IgD-negative memory B cell (primary cell): ENCODE measurements at regions not wholly inside any gene's neighbourhood (a gene's known extent, or its start where the extent isn't known, plus 50 kb on each side); places are given as distances from the start of the nearest gene placed in this dataset.
"Not testable (repeated sequence)": the region's sequence is repeated elsewhere in the genome, so short reads cannot be mapped to it uniquely, and the experiment has no call there.

Experiments used
- H3K27ac Mint-ChIP-seq, 3 donors: one replicate each; pipeline ENCODE4 v1.8.0; 2020 to 2022; ENCODE audit warnings: mild to moderate bottlenecking in 3 of 3, mixed read lengths in 3 of 3, moderate library complexity in 1 of 3
- H3K27me3 Mint-ChIP-seq: one replicate; pipeline ENCODE4 v1.8.0; 2021; ENCODE audit warnings: mixed read lengths
- H3K36me3 Mint-ChIP-seq: one replicate; pipeline ENCODE4 v1.8.0; 2020; ENCODE audit warnings: mild to moderate bottlenecking, mixed read lengths
- H3K4me1 Mint-ChIP-seq, 3 donors: one replicate each; pipeline ENCODE4 v1.8.0; 2020 to 2022; ENCODE audit warnings: mixed read lengths in 3 of 3, mild to moderate bottlenecking in 1 of 3
- H3K4me3 Mint-ChIP-seq, 4 donors: one replicate each; pipeline ENCODE4 v1.8.0; 2020 to 2022; ENCODE audit warnings: mild to moderate bottlenecking in 4 of 4, mixed read lengths in 4 of 4, moderate library complexity in 3 of 4
- H3K9me3 Mint-ChIP-seq, 3 donors: one replicate each; pipeline ENCODE4 v1.8.0; 2020 to 2021; ENCODE audit warnings: mixed read lengths in 3 of 3, mild to moderate bottlenecking in 1 of 3

DNA sequence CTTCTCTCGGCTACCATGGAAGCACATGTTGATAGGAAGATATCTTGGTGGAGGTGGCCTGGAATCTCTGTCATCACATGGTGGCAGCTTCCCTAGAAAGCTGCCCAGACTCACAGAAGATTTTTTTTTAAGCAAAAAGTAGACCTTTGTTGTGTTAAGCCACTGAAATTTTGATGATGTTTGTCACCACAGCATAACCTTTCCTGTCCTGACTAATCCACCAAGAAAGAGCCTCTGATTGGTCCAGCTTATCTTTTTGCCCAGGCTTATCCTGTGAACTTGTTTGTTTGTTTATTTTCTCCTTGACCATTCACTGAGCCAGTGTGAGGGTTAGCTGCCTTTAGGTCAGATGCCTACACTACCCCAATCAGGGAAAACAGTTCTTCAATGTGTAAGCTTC, 96.5 kb upstream of the LHX1 start:
- Mint-ChIP-seq H3K27ac (no peak overlapping the region), H3K4me1 (peaks cover 0 to 3% (median 0%) of the 10 kb centered on the region in 3 donors), H3K4me3 (no peak overlapping the region), H3K9me3 (peaks cover 2 to 11% (median 6%) of the 10 kb centered on the region in 3 donors), H3K36me3 (no peaks in the 10 kb centered on the region), H3K27me3 (peaks cover 12% of the 10 kb centered on the region)

DNA sequence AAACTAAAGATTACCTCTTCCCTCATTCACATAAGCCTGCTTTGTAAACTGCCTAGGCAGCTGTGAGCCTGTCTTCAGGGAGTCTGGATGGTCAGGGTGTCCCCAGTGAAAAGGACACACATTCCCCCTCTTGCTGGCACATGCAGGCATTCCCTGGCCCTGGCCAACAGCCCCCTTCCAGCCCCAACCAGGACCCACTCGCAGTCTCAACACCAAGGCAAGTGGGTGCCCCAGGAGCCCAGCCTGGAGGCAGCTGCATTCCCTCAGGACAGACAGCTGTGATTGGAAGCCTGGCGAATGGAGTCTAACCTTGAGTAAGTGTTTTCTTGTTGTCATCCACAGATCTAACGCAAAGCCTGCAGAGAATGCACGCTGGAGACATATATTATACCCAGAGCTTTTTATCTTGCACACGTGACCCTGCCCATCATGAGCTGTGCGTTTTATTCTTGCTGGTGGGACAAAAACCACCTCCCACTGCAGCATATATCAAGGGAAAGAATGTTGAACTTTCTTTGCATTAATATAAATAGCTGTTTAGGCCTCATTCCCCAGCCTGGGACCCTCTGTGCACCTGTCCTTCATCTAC, 95.0 kb upstream of the LHX1 start:
- H3K4me1 Mint-ChIP-seq = peaks cover 0 to 3% (median 0%) of the 10 kb centered on the region in 3 donors
- no peaks in the 10 kb centered on the region for H3K36me3 Mint-ChIP-seq
- peaks cover 17% of the 10 kb centered on the region for H3K27me3 Mint-ChIP-seq
- H3K9me3 Mint-ChIP-seq = peaks cover 2 to 11% (median 6%) of the 10 kb centered on the region in 3 donors
- no peak overlapping the region for H3K4me3 Mint-ChIP-seq
- H3K27ac Mint-ChIP-seq = no peak overlapping the region

DNA sequence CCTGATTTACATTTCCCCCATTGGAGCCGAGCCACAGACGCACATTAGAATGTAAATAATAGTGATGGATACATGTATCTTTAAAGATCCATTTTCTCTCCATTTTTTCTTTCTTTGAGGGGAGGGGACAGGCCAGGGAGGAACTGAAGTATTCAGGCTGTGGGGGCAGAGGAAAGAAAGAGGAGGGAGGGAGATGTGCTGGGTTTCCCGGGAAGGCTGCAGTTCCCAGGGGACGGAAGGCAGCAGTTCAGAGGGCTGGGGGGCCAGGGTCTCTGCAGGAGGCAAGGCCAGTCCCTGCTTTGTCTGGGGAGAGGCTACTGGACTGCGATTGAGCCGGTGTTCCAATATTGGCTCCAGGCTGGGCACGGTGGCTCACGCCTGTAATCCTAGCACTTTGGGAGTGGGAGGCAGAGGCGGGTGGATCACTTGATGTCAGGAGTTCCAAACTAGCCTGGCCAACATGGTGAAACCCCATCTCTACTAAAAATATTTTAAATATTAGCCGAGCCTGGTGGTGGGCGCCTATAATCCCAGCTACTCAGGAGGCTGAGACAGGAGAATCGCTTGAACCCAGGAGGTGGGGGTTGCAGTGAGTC, 94.2 kb upstream of the LHX1 start:
- no peaks in the 10 kb centered on the region for H3K36me3 Mint-ChIP-seq
- H3K9me3 Mint-ChIP-seq = peaks cover 2 to 11% (median 6%) of the 10 kb centered on the region in 3 donors
- H3K27me3 Mint-ChIP-seq = peaks cover 15% of the 10 kb centered on the region
- peaks cover 0 to 3% (median 0%) of the 10 kb centered on the region in 3 donors for H3K4me1 Mint-ChIP-seq
- H3K4me3 Mint-ChIP-seq = no peak overlapping the region
- no peak overlapping the region for H3K27ac Mint-ChIP-seq

DNA sequence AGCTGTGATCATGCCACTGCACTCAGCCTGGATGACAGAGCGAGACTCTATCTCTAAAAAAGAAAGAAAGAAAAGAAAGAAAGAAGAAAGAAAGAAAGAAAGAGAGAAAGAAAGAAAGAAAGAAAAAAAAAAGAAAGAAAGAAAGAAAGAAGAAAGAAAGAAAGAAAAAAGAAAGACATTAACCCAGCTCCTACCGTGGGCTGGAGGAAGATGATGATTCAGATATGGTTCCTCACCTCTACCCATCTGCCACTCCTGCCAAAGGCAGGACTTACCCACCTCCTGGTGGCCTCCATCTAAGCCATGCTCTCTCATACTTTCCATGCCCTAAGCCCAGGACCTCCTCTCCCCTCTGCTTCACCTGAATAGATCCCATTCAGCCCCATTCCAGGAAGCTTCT, 93.3 kb upstream of the LHX1 start:
- H3K4me1 Mint-ChIP-seq = peaks cover 0 to 3% (median 0%) of the 10 kb centered on the region in 3 donors

DNA sequence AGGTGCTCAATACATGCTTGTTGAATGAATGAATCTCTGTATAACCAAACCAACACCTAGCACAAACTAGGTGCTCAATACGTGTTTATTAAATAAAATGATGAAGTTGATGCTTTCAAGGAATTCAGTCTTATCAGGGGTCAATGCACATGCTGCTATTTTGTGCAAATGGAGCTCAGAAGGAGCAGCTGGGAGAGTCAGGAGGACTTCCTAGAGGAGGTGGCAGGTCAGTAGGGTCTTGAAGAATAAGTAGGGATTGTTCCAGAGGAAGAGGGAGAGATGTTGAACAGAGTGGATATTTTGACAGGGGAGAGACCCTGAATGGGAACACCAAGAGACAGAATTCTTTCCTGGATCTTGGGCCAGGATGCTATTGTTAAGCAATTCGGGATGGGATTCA, 92.7 kb upstream of the LHX1 start:
- no peaks in the 10 kb centered on the region for H3K36me3 Mint-ChIP-seq
- peaks cover 2 to 8% (median 6%) of the 10 kb centered on the region in 3 donors for H3K9me3 Mint-ChIP-seq
- H3K4me3 Mint-ChIP-seq = no peak overlapping the region
- peaks cover 0 to 3% (median 0%) of the 10 kb centered on the region in 3 donors for H3K4me1 Mint-ChIP-seq
- H3K27ac Mint-ChIP-seq = no peak overlapping the region
- H3K27me3 Mint-ChIP-seq = peaks cover 15% of the 10 kb centered on the region

More for the DNA sequence above, 93.3 kb upstream of the LHX1 start:
- H3K27ac Mint-ChIP-seq = no peak overlapping the region
- H3K9me3 Mint-ChIP-seq = peaks cover 2 to 11% (median 6%) of the 10 kb centered on the region in 3 donors
- peaks cover 15% of the 10 kb centered on the region for H3K27me3 Mint-ChIP-seq
- no peak overlapping the region for H3K4me3 Mint-ChIP-seq
- no peaks in the 10 kb centered on the region for H3K36me3 Mint-ChIP-seq

DNA sequence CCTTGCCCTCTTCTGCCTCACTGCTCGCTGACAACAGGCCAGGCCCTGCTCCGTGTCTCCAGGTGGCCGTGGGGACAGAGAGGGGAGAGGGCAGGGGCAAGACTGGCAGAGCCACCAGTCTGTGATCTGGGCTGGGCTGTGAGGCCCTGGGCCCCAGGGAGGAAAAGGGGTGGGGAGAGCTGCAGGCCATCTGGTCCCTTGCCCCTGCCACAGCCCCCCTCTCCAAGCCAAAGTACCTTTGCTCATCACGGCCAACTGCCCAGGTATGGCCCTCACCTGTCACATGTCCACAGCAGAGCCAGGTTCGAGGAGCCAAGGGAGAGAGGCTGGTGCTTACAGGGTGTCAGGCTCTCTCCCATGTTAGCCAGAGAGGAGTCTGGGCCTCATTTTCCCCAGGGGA, 91.4 kb upstream of the LHX1 start:
- peaks cover 2 to 5% (median 4%) of the 10 kb centered on the region in 3 donors for H3K9me3 Mint-ChIP-seq
- H3K36me3 Mint-ChIP-seq = no peaks in the 10 kb centered on the region
- H3K27ac Mint-ChIP-seq = no peak overlapping the region
- peaks cover 0 to 3% (median 0%) of the 10 kb centered on the region in 3 donors for H3K4me1 Mint-ChIP-seq
- no peak overlapping the region for H3K4me3 Mint-ChIP-seq
- H3K27me3 Mint-ChIP-seq = peaks cover 15% of the 10 kb centered on the region

DNA sequence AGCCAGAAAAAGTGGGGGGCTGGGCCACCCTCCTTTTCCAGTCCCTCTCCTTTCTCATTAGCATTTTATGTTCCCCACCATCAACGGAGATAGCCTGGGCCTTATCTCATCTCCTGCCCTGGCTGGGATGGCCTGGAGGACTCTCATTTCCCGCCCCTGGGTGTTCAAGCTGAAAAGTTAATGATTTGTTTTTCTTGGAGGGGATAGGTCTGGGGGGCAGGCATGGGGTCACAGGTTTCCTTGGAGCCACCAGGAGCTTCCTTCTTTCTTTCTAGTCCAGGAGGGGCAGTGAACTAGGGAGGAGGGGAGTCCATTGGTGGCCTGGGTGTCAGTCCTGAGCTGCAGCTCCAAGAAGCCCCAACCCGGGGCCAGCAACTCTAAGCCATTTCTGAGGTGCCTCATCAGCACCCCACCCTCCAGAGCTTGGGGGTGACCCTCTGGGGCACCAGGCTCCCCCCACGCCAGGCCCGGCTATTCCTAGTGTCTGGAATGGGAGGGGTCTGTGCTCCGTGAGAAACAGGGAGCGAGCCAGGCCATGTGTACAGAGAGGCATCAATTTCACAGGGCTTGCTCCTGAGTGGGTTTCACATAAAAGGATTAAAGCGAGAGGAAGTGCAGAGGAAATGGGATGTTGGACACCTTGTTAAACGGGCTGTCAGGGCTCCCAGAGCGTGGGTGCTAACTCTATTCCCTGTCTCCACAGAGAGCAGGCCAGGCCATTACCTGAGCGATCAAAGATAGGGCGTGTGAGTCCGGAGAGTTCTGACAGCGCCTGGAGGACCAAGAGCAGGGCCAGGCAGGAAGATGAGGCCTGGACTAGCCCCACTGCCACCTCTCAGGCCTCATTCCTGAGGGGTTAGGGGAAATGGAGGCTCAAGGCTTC, 90.6 kb upstream of the LHX1 start:
- no peaks in the 10 kb centered on the region for H3K36me3 Mint-ChIP-seq
- peak overlapping the region in 1 of 3 donors; percentile 71 for H3K27ac Mint-ChIP-seq
- H3K27me3 Mint-ChIP-seq = peaks cover 10% of the 10 kb centered on the region
- H3K4me1 Mint-ChIP-seq = peaks cover 0 to 3% (median 0%) of the 10 kb centered on the region in 3 donors
- H3K4me3 Mint-ChIP-seq = no peak overlapping the region
- H3K9me3 Mint-ChIP-seq = peaks cover 0 to 2% (median 0%) of the 10 kb centered on the region in 3 donors

DNA sequence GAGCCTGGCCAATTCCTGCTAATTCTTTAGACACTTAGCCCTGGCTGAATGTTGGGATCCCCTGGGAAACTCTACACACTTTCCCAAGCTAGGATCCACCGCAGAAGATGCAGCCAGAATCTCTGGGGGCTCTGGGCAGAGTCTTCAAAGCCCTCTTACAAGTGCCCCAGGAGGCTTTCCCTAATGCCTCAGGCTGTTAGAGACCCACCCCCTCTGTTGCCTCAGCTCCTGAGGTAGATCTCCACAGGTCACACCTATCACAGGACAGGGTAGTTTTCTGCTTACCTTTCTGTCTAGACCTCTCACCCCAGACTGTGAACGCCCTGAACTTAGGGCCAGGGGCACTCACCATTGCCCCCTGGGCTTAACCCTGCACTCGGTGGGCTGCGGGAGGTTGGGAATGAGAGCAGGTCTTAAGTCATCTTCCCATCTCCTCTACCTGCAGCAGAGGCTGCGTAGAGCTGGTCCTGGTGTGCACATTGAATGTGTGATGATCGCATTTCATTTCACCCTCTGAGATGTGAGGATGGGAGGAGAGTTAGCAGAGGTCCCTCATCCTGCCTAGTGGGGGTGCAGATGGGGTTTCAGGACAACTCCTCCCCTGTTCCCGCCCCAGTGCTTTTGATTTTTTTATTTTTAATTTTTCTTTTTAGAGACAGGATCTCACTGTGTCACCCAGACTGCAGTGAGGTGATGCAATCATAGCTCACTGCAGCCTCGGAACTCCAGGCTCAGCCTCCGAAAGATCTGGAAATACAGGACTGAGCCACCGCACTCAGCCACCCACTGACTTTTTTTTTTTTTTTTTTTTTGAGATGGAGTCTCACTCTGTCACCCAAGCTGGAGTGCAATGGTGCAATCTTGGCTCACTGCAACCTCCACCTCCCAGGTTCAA, 89.0 kb upstream of the LHX1 start:
- no peaks in the 10 kb centered on the region for H3K36me3 Mint-ChIP-seq

DNA sequence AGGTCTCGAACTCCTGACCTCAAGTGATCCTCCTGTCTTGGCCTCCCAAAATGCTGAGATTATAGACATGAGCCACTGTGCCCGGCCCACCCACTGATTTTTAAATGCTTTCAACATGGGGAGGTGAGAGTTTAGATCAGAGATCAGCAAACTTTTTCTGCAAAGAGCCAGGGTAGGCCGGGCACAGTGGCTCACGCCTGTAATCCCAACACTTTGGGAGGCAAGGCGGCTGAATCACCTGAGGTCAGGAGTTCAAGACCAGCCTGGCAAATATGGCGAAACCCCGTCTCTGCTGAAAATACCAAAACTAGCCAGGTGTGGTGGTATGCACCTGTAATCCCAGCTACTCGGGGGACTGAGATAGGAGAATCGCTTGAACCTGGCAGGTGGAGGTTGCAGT, 88.3 kb upstream of the LHX1 start:
- H3K27ac Mint-ChIP-seq, H3K9me3 Mint-ChIP-seq, H3K4me3 Mint-ChIP-seq, H3K4me1 Mint-ChIP-seq, H3K27me3 Mint-ChIP-seq, H3K36me3 Mint-ChIP-seq: not testable (repeated sequence)

More for the DNA sequence above, 89.0 kb upstream of the LHX1 start:
- Mint-ChIP-seq H3K9me3 (no peaks in the 10 kb centered on the region), H3K4me1 (peaks cover 0 to 3% (median 0%) of the 10 kb centered on the region in 3 donors), H3K27me3 (peaks cover 10% of the 10 kb centered on the region), H3K4me3 (no peak overlapping the region), H3K27ac (no peak overlapping the region)

DNA sequence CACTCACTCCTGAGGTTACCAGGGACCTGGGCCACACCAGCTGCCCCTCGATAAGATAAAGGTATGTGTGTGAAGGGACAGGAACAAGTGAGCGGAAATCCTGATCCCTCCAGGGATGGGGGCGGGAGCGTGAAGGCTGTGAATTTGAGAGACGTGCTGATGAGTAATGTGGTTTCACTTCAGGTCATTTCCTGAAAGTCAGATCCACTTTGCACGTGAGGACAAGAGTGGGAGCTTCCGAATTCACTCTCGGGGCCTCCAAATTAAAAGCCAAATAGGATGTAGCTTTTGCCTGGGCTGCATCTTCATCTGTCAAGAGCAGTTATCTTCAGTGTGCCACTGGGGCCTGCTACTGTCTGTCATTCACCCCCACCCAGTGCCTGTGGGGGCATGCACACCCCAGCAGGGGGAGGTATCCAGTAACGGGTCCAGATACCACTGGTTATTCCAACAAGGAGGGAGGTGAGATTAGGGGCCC, 87.4 kb upstream of the LHX1 start:
- Mint-ChIP-seq H3K4me3 (no peak overlapping the region), H3K27ac (no peak overlapping the region), H3K4me1 (no peaks in the 10 kb centered on the region), H3K9me3 (no peaks in the 10 kb centered on the region), H3K27me3 (peaks cover 7% of the 10 kb centered on the region), H3K36me3 (no peaks in the 10 kb centered on the region)

DNA sequence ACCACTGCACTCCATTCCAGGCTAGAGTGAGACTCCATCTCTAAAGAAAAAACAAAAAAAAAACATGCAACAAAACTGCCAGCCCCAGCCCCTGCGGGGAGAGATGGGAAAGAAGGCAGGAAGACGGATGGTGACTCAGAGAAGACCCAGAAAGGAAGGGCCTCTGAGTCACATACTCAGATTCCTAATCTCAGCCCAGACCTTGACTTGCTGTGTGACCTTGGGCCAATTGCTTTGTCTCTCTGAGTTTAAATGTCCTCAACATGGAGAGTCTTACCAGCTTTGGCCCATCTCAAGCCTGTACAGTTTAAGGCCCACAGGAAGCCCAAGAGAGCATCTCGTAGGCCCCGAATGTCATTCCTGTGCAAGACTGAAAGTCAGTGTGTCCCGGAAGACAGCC, 86.5 kb upstream of the LHX1 start:
- no peaks in the 10 kb centered on the region for H3K36me3 Mint-ChIP-seq
- no peaks in the 10 kb centered on the region for H3K9me3 Mint-ChIP-seq
- H3K27me3 Mint-ChIP-seq = peaks cover 5% of the 10 kb centered on the region
- no peak overlapping the region for H3K4me3 Mint-ChIP-seq
- H3K4me1 Mint-ChIP-seq = no peaks in the 10 kb centered on the region
- no peak overlapping the region for H3K27ac Mint-ChIP-seq

DNA sequence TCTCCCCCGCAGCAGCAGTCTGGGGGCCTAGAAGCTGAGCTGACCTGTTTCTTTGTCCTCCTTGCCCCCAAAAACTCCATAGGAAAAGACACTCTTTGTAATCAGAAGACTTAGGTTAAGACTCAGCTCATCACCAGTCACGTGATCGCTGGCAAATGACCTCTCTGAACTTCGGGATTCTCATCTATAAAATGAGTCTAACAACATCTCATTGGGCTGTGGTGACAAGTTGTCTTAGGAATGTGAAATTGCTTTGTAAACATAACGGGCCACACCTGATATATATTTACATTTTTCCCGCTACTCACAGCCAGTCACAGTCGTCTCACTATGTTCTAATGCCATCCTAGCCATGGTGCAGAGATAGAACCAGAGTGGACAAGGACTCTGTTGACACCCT, 86.0 kb upstream of the LHX1 start:
- Mint-ChIP-seq H3K4me1 (no peaks in the 10 kb centered on the region), H3K4me3 (no peak overlapping the region), H3K27ac (no peak overlapping the region), H3K27me3 (peaks cover 5% of the 10 kb centered on the region), H3K9me3 (no peaks in the 10 kb centered on the region), H3K36me3 (no peaks in the 10 kb centered on the region)

DNA sequence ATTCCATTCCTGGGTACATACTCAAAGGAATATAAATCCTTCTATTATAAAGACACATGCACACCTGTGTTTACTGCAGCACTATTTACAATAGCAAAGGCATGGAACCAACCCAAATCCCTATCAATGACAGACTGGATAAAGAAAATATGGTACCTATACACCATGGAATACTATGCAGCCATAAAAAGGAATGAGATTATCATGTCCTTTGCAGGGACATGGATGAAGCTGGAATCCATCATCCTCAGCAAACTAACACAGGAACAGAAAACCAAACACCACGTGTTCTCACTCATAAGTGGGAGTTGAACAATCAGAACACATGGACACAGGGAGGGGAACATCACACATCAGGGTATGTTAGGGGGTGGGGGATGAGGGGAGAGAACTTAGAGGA, 84.8 kb upstream of the LHX1 start:
- not testable (repeated sequence) for H3K27me3 Mint-ChIP-seq, H3K4me3 Mint-ChIP-seq, H3K36me3 Mint-ChIP-seq, H3K4me1 Mint-ChIP-seq, H3K27ac Mint-ChIP-seq, H3K9me3 Mint-ChIP-seq

DNA sequence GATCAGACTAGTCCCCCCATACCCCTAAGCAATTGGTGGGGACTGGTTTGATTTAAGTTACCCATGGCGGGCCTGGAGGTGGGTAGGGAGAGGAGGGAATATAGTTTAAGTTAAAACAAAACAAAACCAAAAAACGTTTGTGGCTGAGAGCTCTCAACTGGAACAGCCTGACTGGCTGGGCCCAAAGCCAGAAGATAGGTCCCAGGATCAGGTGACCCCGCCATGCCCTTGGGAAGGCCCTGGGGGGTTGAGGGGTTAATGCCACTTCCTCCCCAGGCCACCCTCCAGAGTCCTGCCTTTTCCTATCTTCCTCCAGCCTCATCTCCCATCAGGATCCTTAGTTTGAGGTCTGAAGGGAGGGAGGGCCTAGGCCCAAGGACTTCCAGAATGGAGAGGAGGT, 82.3 kb upstream of the LHX1 start:
- Mint-ChIP-seq H3K27ac (no peak overlapping the region), H3K36me3 (no peaks in the 10 kb centered on the region), H3K27me3 (peaks cover 7% of the 10 kb centered on the region), H3K9me3 (no peaks in the 10 kb centered on the region), H3K4me3 (no peak overlapping the region), H3K4me1 (no peaks in the 10 kb centered on the region)
